ENCODE measurements at regions not wholly inside any gene's neighbourhood (a gene's known extent, or its start where the extent isn't known, plus 50 kb on each side); places are given as distances from the start of the nearest gene placed in this dataset.
A peak's percentile ranks its signal among the peaks of the same experiment; 100 is the strongest.

GRCh38 chr14:42070031-42070430, 463.4 kb downstream of the LRFN5 start:
- Mint-ChIP-seq H3K4me1 (no peaks in the 10 kb centered on the region), H3K4me3 (no peak overlapping the region), H3K27me3 (no peaks in the 10 kb centered on the region), H3K27ac (no peak overlapping the region), H3K36me3 (ENCODE audit: low read depth) (no peaks in the 10 kb centered on the region), H3K9me3 (no peaks in the 10 kb centered on the region)
- intact Hi-C loops (cut with micrococcal nuclease): no loop called here
- ChIA-PET POLR2A (no interaction called here), CTCF (no interaction called here)
- ATAC-seq (ENCODE audit: low read depth) (no peak), DNase-seq (no peak)
- TF ChIP-seq CTCF (IDR thresholded peaks at IDR 0.05): no peak

- DNase-seq: no peak
These were observed 450.4 kb downstream of the LRFN5 start for GRCh38 chr14:42057111-42057510.

GRCh38 chr14:42047421-42048055, 440.9 kb downstream of the LRFN5 start:
- Mint-ChIP-seq H3K27ac (no peak overlapping the region), H3K36me3 (ENCODE audit: low read depth) (no peaks in the 10 kb centered on the region), H3K4me1 (no peaks in the 10 kb centered on the region), H3K9me3 (no peaks in the 10 kb centered on the region), H3K27me3 (no peaks in the 10 kb centered on the region), H3K4me3 (no peak overlapping the region)
- DNase-seq: no peak
- ChIA-PET POLR2A (no interaction called here), CTCF (no interaction called here)
- no peak for TF ChIP-seq CTCF (IDR thresholded peaks at IDR 0.05)
- intact Hi-C loops (cut with micrococcal nuclease): no loop called here
- ATAC-seq (ENCODE audit: low read depth): no peak

More at GRCh38 chr14:42057111-42057510, 450.4 kb downstream of the LRFN5 start:
- Mint-ChIP-seq H3K9me3 (no peaks in the 10 kb centered on the region), H3K4me3 (no peak overlapping the region), H3K4me1 (no peaks in the 10 kb centered on the region), H3K36me3 (ENCODE audit: low read depth) (no peaks in the 10 kb centered on the region), H3K27me3 (no peaks in the 10 kb centered on the region), H3K27ac (no peak overlapping the region)
- ChIA-PET CTCF (no interaction called here), POLR2A (no interaction called here)
- ATAC-seq (ENCODE audit: low read depth): no peak
- TF ChIP-seq CTCF (IDR thresholded peaks at IDR 0.05): no peak
- intact Hi-C loops (cut with micrococcal nuclease): no loop called here

- POLR2A ChIA-PET: no interaction called here
These were observed 438.7 kb downstream of the LRFN5 start for GRCh38 chr14:42045383-42045782.

GRCh38 chr14:42028607-42029006, 421.9 kb downstream of the LRFN5 start:
- ATAC-seq (ENCODE audit: low read depth) (peak; percentile 83), DNase-seq (no peak)
- H3K9me3 Mint-ChIP-seq: no peaks in the 10 kb centered on the region
- H3K4me1 Mint-ChIP-seq: peaks cover 29% of the 10 kb centered on the region
- TF ChIP-seq CTCF (IDR thresholded peaks at IDR 0.05): no peak
- peak overlapping the region; percentile 85 for H3K27ac Mint-ChIP-seq
- CTCF ChIA-PET: no interaction called here
- no peaks in the 10 kb centered on the region for H3K36me3 Mint-ChIP-seq (ENCODE audit: low read depth)
- H3K4me3 Mint-ChIP-seq: peak overlapping the region; percentile 38
- intact Hi-C loops (cut with micrococcal nuclease): loop anchor here (1.0 to 2.0 kb wide), 2 partner anchors 18 to 42 kb away; no protein-coding TSS in a partner anchor
- POLR2A ChIA-PET: interaction anchor here (0.8 to 1.1 kb wide), 3 partner anchors 9 to 17 kb away, joined by 3 to 4 read pairs (median 3); no protein-coding TSS in a partner anchor
- H3K27me3 Mint-ChIP-seq: no peaks in the 10 kb centered on the region

More at GRCh38 chr14:42045383-42045782, 438.7 kb downstream of the LRFN5 start:
- Mint-ChIP-seq H3K27me3 (no peaks in the 10 kb centered on the region), H3K36me3 (ENCODE audit: low read depth) (no peaks in the 10 kb centered on the region), H3K4me1 (no peaks in the 10 kb centered on the region), H3K4me3 (no peak overlapping the region), H3K27ac (no peak overlapping the region), H3K9me3 (no peaks in the 10 kb centered on the region)
- no peak for DNase-seq
- intact Hi-C loops (cut with micrococcal nuclease): no loop called here
- CTCF ChIA-PET: no interaction called here
- no peak for TF ChIP-seq CTCF (IDR thresholded peaks at IDR 0.05)
- ATAC-seq (ENCODE audit: low read depth): no peak
